Middle frontal gyrus (tissue), 1 donor: ENCODE measurements at regions not wholly inside any gene's neighbourhood (a gene's known extent, or its start where the extent isn't known, plus 50 kb on each side); places are given as distances from the start of the nearest gene placed in this dataset.
"Not testable (repeated sequence)": the region's sequence is repeated elsewhere in the genome, so short reads cannot be mapped to it uniquely, and the experiment has no call there.

Experiments used
- DNase-seq: peaks from one replicate; pipeline ENCODE4 v3.0.0-alpha.2; 2015; ENCODE audit warnings: low spot score; ENCODE audit errors: extremely low spot score

DNA sequence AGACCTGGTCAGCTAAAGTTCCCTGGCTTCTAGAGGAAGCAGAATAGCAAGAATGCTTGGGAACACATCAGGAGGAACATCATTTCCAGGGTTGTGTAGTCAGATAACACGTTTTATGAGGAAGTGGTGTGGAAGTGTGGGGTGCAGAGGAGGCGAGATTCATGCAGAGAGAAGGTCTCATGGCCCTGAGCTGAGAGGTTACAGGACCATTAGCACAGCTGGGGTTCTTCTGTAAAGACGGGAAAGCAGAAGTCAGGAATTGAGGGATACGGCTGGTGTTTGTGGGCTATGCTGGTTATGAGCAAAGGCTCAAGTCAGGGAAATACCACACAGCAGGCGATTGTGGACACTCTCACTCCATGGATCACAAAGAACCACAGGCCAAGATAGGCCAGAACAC, 190.6 kb upstream of the IRF2BP2 start:
- DNase-seq, result not testable (repeated sequence)

DNA sequence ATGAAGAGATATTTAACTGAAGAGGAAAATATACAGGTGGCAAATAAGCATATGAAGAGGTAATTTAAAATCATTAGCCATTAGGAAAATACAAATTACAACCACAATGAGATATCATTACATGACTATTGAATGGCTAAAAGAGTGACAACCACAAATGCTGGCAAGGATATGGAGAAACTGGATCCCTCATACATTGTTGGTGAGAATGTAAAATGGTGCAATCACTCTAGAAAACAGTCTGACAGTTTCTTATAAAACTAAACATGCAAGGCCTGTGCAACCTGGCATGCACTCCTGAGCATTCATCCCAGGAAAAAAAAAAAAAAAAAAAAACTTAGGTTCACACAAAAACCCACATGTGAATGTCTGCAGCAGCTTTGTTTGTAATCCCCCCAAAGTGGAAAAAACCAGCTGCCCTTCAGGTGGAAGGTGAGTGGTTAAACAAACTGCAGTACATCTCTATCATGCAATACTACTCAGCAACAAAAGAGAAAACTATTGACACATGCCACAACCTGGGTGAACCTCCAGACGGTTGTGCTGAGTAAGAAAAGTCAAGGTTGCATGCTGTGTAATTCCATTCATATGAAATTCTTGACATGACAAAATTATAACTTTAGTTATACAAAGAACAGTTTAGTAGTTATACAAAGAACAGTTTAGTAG, 189.2 kb upstream of the IRF2BP2 start:
- DNase-seq, result not testable (repeated sequence)

GRCh38 chr1:234797216-234797615, 187.2 kb upstream of the IRF2BP2 start:
- not testable (repeated sequence) for DNase-seq

GRCh38 chr1:234796438-234796792, 186.4 kb upstream of the IRF2BP2 start:
- not testable (repeated sequence) for DNase-seq

- DNase-seq, result not testable (repeated sequence)
These were observed 185.9 kb upstream of the IRF2BP2 start for GRCh38 chr1:234795711-234796437.

DNA sequence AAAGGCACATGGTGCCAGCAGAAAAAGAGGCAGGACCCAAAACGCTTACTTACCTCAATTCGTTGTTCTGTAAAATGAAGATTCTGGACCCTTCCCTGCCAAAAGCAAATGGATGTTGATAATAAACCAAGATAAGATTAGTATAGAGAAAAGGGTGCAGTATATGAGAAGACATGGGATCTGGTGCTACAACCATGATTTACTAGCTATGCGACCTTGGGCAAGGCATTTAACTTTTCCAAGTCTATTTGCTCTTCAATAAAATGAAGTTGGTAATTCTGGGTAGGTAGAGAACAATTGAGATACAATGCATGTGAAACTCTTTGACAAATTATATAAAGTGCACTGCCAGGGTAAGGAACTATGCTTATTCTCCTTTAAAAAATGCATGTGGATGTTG, 185.0 kb upstream of the IRF2BP2 start:
- DNase-seq, result not testable (repeated sequence)

GRCh38 chr1:234794452-234794851, 184.5 kb upstream of the IRF2BP2 start:
- DNase-seq, result not testable (repeated sequence)

GRCh38 chr1:234793924-234794323, 183.9 kb upstream of the IRF2BP2 start:
- DNase-seq, result not testable (repeated sequence)

DNA sequence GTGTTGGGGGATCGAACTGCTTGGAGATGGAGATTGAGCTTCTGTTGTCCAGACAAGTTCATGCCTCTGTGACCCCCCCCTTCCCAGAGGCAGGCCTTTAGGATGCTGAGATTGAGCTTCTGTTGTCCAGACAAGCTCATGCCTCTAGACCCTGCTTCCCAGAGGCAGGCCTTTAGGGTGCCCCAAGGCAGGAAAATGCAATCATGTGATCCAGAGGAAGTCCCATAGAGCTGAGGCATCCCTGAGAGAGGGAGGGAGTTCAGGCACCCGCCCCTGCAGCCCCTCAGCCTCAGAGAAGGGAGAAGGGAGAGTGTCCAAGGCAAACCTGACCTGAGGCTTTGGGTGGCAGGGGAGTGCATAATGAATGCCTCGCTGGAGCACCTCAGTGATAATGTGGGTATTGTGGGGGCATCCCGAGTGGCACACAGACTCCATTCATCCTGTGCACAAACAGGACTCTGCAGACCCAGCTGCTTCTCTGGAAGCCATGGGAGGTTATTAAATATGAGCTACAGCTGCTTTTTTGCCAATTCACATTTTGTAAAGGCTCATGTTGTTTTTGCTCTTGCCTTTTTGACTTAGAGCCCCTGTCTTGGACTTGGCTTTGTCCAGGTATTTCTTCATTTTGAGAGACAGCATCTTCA, 182.4 kb upstream of the IRF2BP2 start:
- not testable (repeated sequence) for DNase-seq

GRCh38 chr1:234791615-234792014, 181.6 kb upstream of the IRF2BP2 start:
- DNase-seq, result not testable (repeated sequence)

DNA sequence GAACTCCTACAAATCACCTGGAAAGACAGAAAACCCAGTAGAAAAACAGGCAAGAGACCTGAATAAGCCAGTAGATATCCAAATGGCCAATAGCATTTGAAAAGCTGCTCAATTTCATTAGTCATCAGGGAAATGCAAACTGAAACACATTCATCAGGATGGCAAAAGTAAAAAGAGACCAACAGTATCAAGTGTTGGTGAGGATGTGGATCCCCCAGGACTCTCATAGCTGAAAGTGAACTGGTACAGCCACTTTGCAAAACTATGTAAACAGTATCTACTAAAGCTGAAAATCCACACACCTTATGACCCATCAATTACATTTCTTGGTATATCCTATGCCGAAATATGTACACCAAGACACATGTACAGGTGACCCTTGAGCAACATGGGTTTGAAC, 180.4 kb upstream of the IRF2BP2 start:
- not testable (repeated sequence) for DNase-seq

- not testable (repeated sequence) for DNase-seq
These were observed 177.1 kb upstream of the IRF2BP2 start for GRCh38 chr1:234787011-234787584.

GRCh38 chr1:234785922-234786321, 175.9 kb upstream of the IRF2BP2 start:
- not testable (repeated sequence) for DNase-seq

DNA sequence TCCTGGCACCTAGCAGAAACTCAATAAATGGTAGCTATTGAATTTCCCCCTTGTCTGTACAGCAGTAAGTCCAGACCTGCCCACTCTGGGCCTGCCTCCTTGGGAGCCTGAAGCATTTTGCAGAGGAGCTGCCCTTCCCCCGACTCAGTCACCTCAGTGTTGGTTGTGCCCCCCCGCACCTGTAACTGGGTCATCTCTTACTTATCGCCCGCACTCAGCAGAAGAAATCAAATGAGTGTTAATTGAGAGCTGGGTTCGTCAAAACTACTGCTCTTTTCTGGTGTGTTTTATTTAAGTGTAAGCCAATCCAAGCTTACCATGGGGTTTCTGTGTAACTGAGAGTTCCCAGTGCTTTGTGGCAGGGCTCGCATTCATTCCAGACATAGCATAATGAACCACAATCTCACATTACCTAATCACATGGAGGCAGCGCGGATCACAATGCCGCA, 175.5 kb upstream of the IRF2BP2 start:
- not testable (repeated sequence) for DNase-seq

DNA sequence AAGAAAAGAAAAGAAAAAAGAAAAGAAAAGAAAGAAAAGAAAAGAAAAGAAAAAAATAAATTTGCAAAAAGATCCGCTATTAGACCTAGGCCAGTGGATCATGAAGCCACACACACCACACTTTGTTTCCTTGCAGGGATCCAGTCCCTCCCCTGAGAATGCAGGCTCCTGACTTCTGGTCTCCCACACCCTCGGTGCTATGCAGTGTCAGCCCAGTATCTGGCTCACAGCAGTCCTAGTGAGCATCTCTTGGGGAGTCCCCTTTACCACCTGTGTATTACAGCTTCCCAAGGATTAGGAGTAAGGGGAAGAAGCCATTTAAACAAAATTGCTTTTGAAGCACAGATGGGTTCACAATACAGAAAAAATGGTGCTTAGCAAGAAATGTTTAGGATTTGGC, 174.1 kb upstream of the IRF2BP2 start:
- not testable (repeated sequence) for DNase-seq

GRCh38 chr1:234782791-234783190, 172.8 kb upstream of the IRF2BP2 start:
- DNase-seq, result no peak

DNA sequence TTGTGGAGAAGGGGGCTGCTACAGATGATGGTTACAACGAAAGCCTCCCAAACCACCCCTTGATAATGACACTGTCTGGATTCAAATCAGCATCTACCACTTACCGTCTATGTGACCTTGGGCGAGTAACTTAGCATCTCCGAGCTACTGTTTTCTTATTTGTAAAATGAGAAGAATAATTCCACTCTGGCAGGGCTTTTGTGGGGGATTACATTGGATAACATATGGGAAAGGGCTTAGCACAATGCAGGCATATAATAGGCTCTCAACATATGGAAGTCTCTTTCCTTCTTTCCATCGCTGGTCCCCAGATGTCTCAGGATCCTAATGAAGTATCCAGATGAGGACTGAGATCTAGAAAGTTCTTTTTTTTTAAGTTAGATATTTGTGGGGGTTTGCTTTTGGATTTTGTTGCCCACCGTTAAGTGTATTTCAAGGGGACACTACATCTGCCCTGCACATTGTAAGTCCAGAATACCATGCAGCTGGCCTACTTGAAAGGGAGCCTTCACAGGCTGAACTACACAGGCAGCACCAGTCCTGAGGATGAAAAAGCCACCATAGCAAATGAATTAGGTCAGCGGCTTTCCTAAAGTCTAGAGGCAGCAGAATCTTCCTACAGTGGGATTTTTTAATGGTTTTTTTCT, 172.2 kb upstream of the IRF2BP2 start:
- no peak for DNase-seq

- DNase-seq, result no peak
These were observed 171.5 kb upstream of the IRF2BP2 start for GRCh38 chr1:234781241-234782065.

- no peak for DNase-seq
These were observed 170.7 kb upstream of the IRF2BP2 start for GRCh38 chr1:234780531-234781162.

DNA sequence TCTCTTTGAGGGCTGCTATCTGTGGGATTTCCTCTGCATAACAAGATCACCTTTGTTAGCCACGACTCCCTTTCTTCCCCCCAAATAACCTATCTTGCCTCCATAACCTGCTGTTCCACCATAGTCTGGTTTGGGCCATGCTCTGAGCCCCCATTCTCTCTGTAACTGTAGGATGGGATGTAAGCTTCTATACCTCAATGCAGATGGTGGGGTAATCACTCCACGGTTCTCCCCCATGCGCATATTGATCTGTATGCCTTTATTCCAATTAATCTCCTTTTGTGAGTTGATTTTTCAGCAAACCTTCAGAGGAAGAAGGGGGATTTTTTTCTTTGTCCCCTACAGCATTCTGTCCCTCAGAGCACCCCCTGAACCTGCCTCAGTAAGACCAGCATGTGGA, 170.1 kb upstream of the IRF2BP2 start:
- DNase-seq, result no peak
